HG03521 (cell line): ENCODE measurements at regions not wholly inside any gene's neighbourhood (a gene's known extent, or its start where the extent isn't known, plus 50 kb on each side); places are given as distances from the start of the nearest gene placed in this dataset.
"Not testable (repeated sequence)": the region's sequence is repeated elsewhere in the genome, so short reads cannot be mapped to it uniquely, and the experiment has no call there.

Source experiments
- ATAC-seq: cut with Tn5 transposase; IDR thresholded peaks from one replicate; pipeline ENCODE4 v1.9.1; 2021; ENCODE audit warnings: mild to moderate bottlenecking, moderate library complexity; ENCODE audit not compliant: unreplicated experiment

DNA sequence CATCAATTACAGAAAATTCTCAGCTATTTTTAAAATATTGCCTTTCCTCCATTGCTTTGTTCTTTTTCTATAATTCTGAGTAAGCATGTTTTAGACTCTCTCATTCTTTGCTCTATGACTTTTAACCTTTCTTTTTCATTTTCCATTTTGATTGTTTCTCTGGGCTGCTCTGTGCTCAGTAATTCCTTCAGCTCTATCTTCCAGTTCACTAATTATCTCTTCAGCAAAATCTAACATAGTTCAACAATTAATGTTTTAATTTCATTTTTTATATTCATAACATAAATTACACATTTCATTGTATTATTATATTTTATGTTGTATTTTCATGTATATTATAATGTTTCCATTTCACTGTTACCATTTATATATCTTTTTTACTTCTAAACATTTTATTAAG lies 198.8 kb upstream of the NOX3 start:
- ATAC-seq = no peak

GRCh38 chr6:155648301-155648700 lies 192.7 kb upstream of the NOX3 start:
- no peak for ATAC-seq

DNA sequence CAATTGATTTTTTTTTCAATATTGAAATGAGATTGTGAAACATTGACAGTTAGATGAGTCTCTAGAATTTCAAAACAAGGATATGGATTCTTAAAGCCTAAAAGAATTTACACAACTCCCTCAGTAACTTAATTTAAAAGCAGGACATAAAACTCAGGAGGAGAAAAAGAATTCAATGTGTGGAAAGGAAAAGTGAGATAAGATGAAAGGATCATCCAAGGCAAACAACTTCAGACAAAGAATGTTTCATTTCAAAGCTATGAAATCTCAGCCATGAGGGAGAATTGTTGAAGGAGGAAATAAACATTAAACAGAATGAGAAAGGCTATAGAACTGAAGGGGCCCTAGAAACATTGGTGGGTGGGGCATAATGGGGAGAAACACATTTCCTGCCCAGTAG lies 191.7 kb upstream of the NOX3 start:
- no peak for ATAC-seq

GRCh38 chr6:155646443-155646842 lies 190.8 kb upstream of the NOX3 start:
- no peak for ATAC-seq

GRCh38 chr6:155645325-155645724 lies 189.7 kb upstream of the NOX3 start:
- no peak for ATAC-seq

GRCh38 chr6:155641603-155642002 lies 186.0 kb upstream of the NOX3 start:
- ATAC-seq = no peak

GRCh38 chr6:155638200-155638599 lies 182.6 kb upstream of the NOX3 start:
- ATAC-seq = no peak

DNA sequence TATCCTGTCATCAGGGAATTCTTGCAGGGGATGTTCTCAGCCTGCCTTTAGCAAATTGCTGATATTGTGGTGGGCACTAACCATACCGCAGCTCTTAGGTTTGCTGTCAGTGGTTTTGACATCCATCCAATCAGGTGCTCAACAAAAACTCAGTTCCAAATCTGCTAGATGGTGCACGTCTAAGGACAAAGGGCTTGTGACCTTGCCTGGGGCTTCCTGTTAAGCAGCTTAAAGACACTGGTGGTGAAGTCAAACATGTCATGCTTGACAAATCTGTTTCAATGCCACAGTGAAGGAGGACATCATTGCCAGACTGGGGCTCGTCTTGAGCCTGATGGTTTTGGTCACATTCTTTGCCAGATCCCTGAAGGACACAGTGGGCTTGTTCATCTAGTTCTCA lies 179.8 kb upstream of the NOX3 start:
- ATAC-seq = no peak

GRCh38 chr6:155630085-155630484 lies 174.4 kb upstream of the NOX3 start:
- ATAC-seq = no peak

DNA sequence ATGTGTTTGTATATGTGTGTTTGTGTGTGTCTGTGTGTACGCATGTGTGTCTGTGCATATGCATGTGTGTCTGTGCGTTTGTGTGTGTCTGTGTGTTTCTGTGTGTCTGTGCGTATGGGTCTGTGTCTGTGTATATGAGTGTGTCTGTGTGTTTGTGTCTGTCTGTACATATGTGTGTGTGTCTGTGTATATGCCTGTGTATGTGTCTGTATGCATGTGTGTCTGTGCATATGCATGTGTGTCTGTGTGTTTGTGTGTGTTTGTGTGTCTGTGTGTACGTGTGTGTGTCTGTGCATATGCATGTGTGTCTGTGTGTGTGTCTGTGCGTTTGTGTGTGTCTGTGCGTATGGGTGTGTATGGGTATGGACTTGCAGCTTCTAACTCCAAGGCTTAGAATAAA lies 174.0 kb upstream of the NOX3 start:
- no peak for ATAC-seq

DNA sequence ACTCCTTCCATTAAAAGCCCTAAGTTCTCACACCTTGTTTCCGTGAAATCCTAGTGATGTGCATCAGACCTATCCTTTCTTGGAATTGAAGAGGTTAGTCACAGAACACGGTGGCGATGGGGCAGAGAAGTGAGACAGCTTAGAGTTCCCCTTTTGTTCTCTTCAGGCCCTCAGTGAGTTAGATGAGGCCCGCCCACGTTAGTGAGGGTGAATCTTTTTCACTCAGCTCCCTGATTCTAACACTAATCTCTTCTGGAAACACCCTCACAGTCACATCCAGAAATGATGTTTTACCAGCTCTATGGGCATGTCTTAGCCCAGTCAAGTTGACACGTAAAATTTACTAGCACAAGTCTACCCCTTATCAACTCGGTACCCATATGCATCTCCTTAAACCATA lies 172.7 kb upstream of the NOX3 start:
- ATAC-seq = peak; percentile 93

DNA sequence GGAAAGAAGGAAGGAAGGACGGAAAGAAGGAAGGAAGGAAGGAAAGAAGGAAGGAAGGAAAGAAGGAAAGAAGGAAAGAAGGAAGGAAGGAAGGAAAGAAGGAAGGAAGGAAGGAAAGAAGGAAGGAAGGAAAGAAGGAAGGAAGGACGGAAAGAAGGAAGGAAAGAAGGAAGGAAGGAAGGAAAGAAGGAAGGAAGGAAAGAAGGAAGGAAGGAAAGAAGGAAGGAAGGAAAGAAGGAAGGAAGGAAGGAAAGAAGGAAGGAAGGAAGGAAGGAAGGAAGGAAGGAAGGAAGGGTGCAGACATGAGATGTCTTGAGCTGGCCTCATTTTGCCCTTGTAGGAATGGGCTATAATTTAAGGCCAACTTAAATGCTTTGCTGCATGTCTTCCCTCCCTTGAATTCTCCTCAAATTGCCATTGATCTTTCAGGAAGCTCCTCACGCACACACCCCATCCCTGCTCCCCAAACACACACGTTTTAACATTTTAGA lies 172.1 kb upstream of the NOX3 start:
- ATAC-seq = not testable (repeated sequence)

GRCh38 chr6:155623450-155624178 lies 168.0 kb upstream of the NOX3 start:
- ATAC-seq = no peak

DNA sequence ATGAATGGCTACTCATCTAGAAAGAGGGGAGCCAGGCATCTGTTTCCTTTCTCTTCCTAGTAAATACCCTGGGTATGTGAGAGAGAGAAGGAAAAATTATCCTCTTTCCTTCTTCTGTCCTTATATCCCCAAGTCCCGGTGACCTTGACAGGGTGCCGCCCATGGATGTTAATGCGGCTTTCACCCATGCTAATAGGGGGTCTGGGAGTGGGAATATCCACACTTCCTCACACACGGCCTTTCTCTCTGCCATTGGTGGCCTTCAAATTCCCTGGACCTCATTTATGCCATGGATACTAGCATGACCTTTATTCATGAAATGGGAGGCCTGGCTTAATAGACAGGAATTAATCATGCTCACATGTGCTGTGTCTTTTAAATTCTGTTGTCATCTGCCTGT lies 159.0 kb upstream of the NOX3 start:
- no peak for ATAC-seq

DNA sequence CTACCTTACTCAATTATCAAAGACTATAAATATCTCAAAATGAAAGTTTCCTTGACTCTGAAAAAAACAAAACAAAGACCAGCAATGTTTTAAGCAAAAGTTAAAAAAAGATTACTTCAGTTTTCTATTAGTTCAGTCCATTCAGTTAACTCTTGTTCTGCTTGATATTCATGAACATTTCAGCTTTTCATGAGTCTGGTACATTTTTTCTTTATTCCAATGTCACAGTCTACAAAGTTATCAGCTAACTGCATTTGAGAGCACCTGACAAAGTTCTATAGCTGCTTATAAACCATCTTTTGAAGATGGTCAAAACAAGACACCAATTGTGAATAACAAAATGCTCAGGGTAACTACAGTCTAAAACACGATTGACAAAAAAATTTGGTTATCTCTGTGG lies 156.1 kb upstream of the NOX3 start:
- ATAC-seq = no peak

DNA sequence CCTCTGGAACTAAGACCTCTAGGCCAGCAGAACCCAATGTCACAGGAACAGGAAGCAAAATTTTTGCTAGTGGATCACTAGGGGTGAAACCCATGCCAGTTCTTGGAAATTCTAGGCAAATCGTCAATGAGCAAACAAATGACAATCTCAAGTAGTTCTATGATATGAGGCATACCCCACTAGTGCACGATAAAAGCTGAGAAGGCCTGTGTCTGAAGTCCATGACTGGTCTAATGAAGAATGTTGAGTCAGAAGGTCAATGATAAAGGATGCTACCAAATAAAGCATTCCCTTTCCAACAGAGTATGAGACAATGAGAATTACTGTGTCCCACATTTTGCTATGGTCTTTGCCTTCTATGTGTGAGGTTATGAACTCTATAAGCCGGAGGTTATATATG lies 149.4 kb upstream of the NOX3 start:
- no peak for ATAC-seq

DNA sequence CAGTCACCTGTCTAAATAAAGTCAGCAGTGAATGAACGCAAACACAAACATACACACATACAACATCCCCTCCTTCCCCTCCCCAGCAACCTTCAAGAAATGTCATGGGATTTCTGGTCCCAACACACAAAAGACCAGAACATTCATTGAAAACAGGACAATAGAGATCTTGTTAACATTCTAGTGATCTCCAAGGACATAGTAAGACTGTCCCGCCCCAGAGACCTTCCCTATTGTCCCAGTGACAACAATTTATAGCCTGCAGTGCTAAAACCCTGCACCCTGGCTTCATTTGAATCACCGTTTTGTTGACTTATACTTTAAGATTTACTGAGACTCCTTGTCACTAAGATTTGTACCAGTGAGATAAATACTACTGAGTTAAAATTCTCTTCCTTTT lies 143.9 kb upstream of the NOX3 start:
- no peak for ATAC-seq

DNA sequence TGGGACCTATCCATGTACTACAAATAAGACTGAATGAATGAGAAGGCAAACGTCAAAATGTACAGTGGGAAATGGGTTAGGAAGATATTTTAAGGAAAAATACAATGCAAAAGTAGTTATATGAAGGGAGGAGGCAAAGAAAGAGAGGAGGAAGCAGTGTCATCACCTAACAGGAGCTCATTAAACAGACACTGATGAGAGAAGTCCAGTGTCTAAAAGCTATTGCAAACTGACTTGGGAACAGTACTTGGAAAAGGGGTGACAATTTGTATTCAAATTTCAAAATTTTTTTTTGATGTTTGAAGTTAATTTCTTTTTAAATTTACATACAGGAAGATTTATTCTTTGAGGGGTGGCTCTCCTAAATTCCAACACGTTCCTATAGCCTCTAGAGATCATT lies 143.5 kb upstream of the NOX3 start:
- ATAC-seq = no peak

GRCh38 chr6:155595284-155595683 lies 139.6 kb upstream of the NOX3 start:
- no peak for ATAC-seq

- no peak for ATAC-seq
These were observed 136.1 kb upstream of the NOX3 start for GRCh38 chr6:155591741-155592140.

DNA sequence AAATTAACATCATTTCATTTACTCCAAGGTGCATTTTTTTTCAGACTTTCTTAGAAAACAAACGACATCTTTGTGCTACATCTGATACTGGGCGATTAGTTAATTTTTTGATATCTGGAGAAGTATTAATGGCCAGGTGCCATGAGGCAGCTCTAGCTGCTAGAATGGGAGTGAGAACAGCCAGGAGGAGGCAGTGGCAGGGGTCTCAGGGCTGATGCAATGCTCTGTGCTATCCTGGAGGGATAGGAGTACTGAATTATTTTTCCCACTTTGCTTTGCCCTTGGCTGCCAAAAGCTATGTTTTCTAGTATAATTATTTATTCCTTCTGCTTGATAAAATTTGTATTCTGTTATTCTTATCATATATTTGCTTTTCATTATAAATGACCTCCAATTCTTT lies 133.6 kb upstream of the NOX3 start:
- ATAC-seq = no peak

GRCh38 chr6:155587817-155588216 lies 132.2 kb upstream of the NOX3 start:
- ATAC-seq = no peak

DNA sequence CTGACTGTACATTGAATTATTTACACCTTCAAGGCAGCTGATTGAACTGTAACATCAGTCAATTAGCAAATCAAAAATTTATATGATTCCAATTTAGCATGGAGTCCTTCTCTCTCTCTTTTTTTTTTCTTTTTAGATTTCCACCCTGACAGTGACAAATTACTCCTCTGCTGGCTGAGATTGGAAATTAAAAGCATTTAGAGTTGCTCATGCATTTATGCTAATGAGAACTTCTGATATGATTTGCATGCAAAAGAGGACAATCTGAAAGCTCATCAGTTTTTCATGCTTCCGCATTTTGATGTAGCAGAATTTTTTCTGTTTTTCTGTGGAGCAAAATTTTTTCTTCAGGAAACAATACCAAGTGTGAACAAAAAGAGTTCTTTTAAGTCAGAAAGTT lies 130.5 kb upstream of the NOX3 start:
- no peak for ATAC-seq
